GM23338 (cell line): ENCODE measurements at regions not wholly inside any gene's neighbourhood (a gene's known extent, or its start where the extent isn't known, plus 50 kb on each side); places are given as distances from the start of the nearest gene placed in this dataset.

ENCODE experiments used
- ATAC-seq: fragments of 200-7000 bp; cut with Tn5 transposase; 3 replicates; pipeline ENCODE4 v1.9.1; 2020
- DNase-seq: peaks from one replicate; pipeline ENCODE4 v3.0.0-alpha.2; 2015; ENCODE audit warnings: low spot score
- H2AFZ ChIP-seq: fragments of 200-600 bp; sonication (generic); 2 replicates; pipeline ENCODE4 v1.8.0; 2016; ENCODE audit warnings: antibody characterized with exemption, mild to moderate bottlenecking, moderate library complexity
- H3F3A ChIP-seq: fragments of 200-600 bp; sonication (generic); replicated peaks from 2 replicates; pipeline ENCODE4 v1.8.0; 2017; ENCODE audit warnings: antibody characterized with exemption, mixed run types, low read depth
- H3K27ac ChIP-seq: fragments of 200-600 bp; sonication (generic); 2 replicates; pipeline ENCODE4 v1.6.1; 2016; ENCODE audit warnings: low read depth
- H3K27me3 ChIP-seq: fragments of 200-600 bp; sonication (generic); 2 replicates; pipeline ENCODE4 v1.8.0; 2016; ENCODE audit warnings: mild to moderate bottlenecking, mixed run types, moderate library complexity; ENCODE audit not compliant: insufficient read depth
- H3K36me3 ChIP-seq: fragments of 200-600 bp; sonication (generic); 2 replicates; pipeline ENCODE4 v1.8.0; 2016; ENCODE audit warnings: mild to moderate bottlenecking; ENCODE audit not compliant: insufficient read depth
- H3K4me1 ChIP-seq: fragments of 200-600 bp; sonication (generic); 2 replicates; pipeline ENCODE4 v1.8.0; 2016; ENCODE audit warnings: mild to moderate bottlenecking, moderate library complexity; ENCODE audit not compliant: insufficient read depth
- H3K4me2 ChIP-seq: fragments of 200-600 bp; sonication (generic); 2 replicates; pipeline ENCODE4 v1.7.1; 2017; ENCODE audit warnings: mixed run types
- H3K4me3 ChIP-seq: fragments of 200-600 bp; sonication (generic); 2 replicates; pipeline ENCODE4 v1.6.1; 2016; ENCODE audit warnings: mixed run types
- H3K79me2 ChIP-seq: fragments of 200-600 bp; sonication (generic); replicated peaks from 2 replicates; pipeline ENCODE4 v1.8.0; 2017; ENCODE audit warnings: mild to moderate bottlenecking; ENCODE audit not compliant: insufficient read depth
- H3K9me2 ChIP-seq: fragments of 200-600 bp; sonication (generic); 2 replicates; pipeline ENCODE4 v1.8.0; 2017; ENCODE audit not compliant: insufficient read depth
- H4K20me1 ChIP-seq: fragments of 200-600 bp; sonication (generic); replicated peaks from 2 replicates; pipeline ENCODE4 v1.8.0; 2017; ENCODE audit warnings: mild to moderate bottlenecking; ENCODE audit not compliant: insufficient read depth
- H3K27ac Mint-ChIP-seq: 2 replicates; pipeline ENCODE4 v1.8.0; 2020; ENCODE audit warnings: inconsistent platforms, mild to moderate bottlenecking, moderate library complexity, mixed read lengths
- H3K27me3 Mint-ChIP-seq: 3 replicates; pipeline ENCODE4 v1.8.0; 2022; ENCODE audit warnings: low read depth, mild to moderate bottlenecking, moderate library complexity, mixed read lengths, inconsistent platforms; ENCODE audit not compliant: insufficient read depth, poor library complexity
- H3K36me3 Mint-ChIP-seq: 3 replicates; pipeline ENCODE4 v1.8.0; 2021; ENCODE audit warnings: low read depth, mild to moderate bottlenecking, inconsistent platforms, moderate library complexity, mixed read lengths
- H3K4me1 Mint-ChIP-seq: 3 replicates; pipeline ENCODE4 v1.8.0; 2020; ENCODE audit warnings: mild to moderate bottlenecking, inconsistent platforms, mixed read lengths
- H3K4me3 Mint-ChIP-seq: 3 replicates; pipeline ENCODE4 v1.8.0; 2021; ENCODE audit warnings: moderate library complexity, mild to moderate bottlenecking, inconsistent platforms, mixed read lengths
- H3K9me3 Mint-ChIP-seq: 3 replicates; pipeline ENCODE4 v1.8.0; 2020; ENCODE audit warnings: moderate library complexity, mild to moderate bottlenecking, inconsistent platforms, mixed read lengths
- CREB1 ChIP-seq: fragments of 250-450 bp; sonication (Bioruptor Pico); IDR thresholded peaks from 2 replicates; pipeline ENCODE4 v1.5.0; 2020; ENCODE audit warnings: low read depth, mild to moderate bottlenecking, moderate library complexity
- ETS1 ChIP-seq: IDR thresholded peaks from 2 replicates; pipeline ENCODE4 v1.6.1; 2016; ENCODE audit warnings: antibody characterized with exemption
- EZH2phosphoT487 ChIP-seq: fragments of 200-600 bp; sonication (generic); IDR thresholded peaks from one replicate; pipeline ENCODE4 v1.8.1; 2018; ENCODE audit warnings: antibody characterized with exemption; ENCODE audit not compliant: unreplicated experiment
- JUNB ChIP-seq: IDR thresholded peaks from one replicate; pipeline ENCODE4 v1.6.1; 2016; ENCODE audit warnings: antibody characterized with exemption; ENCODE audit not compliant: unreplicated experiment
- NANOG ChIP-seq: IDR thresholded peaks from 2 replicates; pipeline ENCODE4 v1.6.1; 2016; ENCODE audit warnings: antibody characterized with exemption, borderline replicate concordance
- POLR2AphosphoS5 ChIP-seq: IDR thresholded peaks from 2 replicates; pipeline ENCODE4 v1.6.1; 2016; ENCODE audit warnings: antibody characterized with exemption, low read depth
- STAT1 ChIP-seq: IDR thresholded peaks from one replicate; pipeline ENCODE4 v1.6.1; 2016; ENCODE audit warnings: antibody characterized with exemption; ENCODE audit not compliant: unreplicated experiment
- ZNF331 ChIP-seq: fragments of 250-450 bp; sonication (Bioruptor Pico); IDR thresholded peaks from 2 replicates; pipeline ENCODE4 v1.5.0; 2020; ENCODE audit warnings: low read depth, mild to moderate bottlenecking, moderate library complexity
- ZNF462 ChIP-seq: fragments of 250-450 bp; sonication (Bioruptor Pico); IDR thresholded peaks from 2 replicates; pipeline ENCODE4 v1.5.0; 2020; ENCODE audit warnings: mild to moderate bottlenecking, moderate library complexity
- TF ChIP-seq, protein P1 (sequence below): IDR thresholded peaks from one replicate; pipeline ENCODE4 v1.6.1; 2018; ENCODE audit warnings: antibody characterized with exemption; ENCODE audit not compliant: unreplicated experiment
- TF ChIP-seq, protein P2 (sequence below), 2 experiments: fragments of 200-600 bp in 1 of 2; sonication (generic) in 1 of 2; conservative IDR thresholded peaks; 2 replicates each; pipeline versions ENCODE4 v1.5.1 to v1.6.1; 2016 to 2017; ENCODE audit warnings: antibody characterized with exemption in 2 of 2, low read depth in 2 of 2, mild to moderate bottlenecking in 2 of 2, moderate library complexity in 1 of 2

- TF ChIP-seq JUNB (no peak), STAT1 (no peak), ZNF331 (CRISPR knock-in tag) (no peak), EZH2phosphoT487 (no peak), POLR2AphosphoS5 (no peak)
Observed at GRCh38 chr2:238682536-238682935, 165.3 kb upstream of the TWIST2 start (continued).

GRCh38 chr2:238684362-238685326, 163.2 kb upstream of the TWIST2 start:
- no peak overlapping the region for H3K27ac ChIP-seq
- no peak overlapping the region for H3K4me3 Mint-ChIP-seq
- H3K27ac Mint-ChIP-seq = no peak overlapping the region
- peaks cover 6% of the 10 kb centered on the region for H3K27me3 Mint-ChIP-seq
- no peaks in the 10 kb centered on the region for H4K20me1 ChIP-seq
- H2AFZ ChIP-seq = no peak overlapping the region
- H3K36me3 ChIP-seq = no peaks in the 10 kb centered on the region
- peaks cover 5% of the 10 kb centered on the region for H3K4me1 Mint-ChIP-seq
- no peaks in the 10 kb centered on the region for H3K79me2 ChIP-seq
- no peaks in the 10 kb centered on the region; the same call in 2 of the 3 replicates for H3K9me3 Mint-ChIP-seq
- H3K27me3 ChIP-seq = no peaks in the 10 kb centered on the region
- no peaks in the 10 kb centered on the region for H3K4me1 ChIP-seq
- 0 out of 2 replicates have a peak, but pooled peaks cover 3% of the 10 kb centered on the region for H3K9me2 ChIP-seq
- H3F3A ChIP-seq = no peaks in the 10 kb centered on the region
- ATAC-seq (no peak), DNase-seq (no peak)
- no peak overlapping the region for H3K4me2 ChIP-seq
- H3K36me3 Mint-ChIP-seq = no peaks in the 10 kb centered on the region
- no peak overlapping the region for H3K4me3 ChIP-seq
- no peak for TF ChIP-seq JUNB
- TF ChIP-seq ZNF462 (CRISPR knock-in tag) = no peak
- no peak for TF ChIP-seq POLR2AphosphoS5
- TF ChIP-seq ZNF331 (CRISPR knock-in tag) = no peak
- TF ChIP-seq CREB1 (CRISPR knock-in tag) = no peak
- TF ChIP-seq, protein P1, sequence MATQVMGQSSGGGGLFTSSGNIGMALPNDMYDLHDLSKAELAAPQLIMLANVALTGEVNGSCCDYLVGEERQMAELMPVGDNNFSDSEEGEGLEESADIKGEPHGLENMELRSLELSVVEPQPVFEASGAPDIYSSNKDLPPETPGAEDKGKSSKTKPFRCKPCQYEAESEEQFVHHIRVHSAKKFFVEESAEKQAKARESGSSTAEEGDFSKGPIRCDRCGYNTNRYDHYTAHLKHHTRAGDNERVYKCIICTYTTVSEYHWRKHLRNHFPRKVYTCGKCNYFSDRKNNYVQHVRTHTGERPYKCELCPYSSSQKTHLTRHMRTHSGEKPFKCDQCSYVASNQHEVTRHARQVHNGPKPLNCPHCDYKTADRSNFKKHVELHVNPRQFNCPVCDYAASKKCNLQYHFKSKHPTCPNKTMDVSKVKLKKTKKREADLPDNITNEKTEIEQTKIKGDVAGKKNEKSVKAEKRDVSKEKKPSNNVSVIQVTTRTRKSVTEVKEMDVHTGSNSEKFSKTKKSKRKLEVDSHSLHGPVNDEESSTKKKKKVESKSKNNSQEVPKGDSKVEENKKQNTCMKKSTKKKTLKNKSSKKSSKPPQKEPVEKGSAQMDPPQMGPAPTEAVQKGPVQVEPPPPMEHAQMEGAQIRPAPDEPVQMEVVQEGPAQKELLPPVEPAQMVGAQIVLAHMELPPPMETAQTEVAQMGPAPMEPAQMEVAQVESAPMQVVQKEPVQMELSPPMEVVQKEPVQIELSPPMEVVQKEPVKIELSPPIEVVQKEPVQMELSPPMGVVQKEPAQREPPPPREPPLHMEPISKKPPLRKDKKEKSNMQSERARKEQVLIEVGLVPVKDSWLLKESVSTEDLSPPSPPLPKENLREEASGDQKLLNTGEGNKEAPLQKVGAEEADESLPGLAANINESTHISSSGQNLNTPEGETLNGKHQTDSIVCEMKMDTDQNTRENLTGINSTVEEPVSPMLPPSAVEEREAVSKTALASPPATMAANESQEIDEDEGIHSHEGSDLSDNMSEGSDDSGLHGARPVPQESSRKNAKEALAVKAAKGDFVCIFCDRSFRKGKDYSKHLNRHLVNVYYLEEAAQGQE = no peak
- TF ChIP-seq, protein P2, sequence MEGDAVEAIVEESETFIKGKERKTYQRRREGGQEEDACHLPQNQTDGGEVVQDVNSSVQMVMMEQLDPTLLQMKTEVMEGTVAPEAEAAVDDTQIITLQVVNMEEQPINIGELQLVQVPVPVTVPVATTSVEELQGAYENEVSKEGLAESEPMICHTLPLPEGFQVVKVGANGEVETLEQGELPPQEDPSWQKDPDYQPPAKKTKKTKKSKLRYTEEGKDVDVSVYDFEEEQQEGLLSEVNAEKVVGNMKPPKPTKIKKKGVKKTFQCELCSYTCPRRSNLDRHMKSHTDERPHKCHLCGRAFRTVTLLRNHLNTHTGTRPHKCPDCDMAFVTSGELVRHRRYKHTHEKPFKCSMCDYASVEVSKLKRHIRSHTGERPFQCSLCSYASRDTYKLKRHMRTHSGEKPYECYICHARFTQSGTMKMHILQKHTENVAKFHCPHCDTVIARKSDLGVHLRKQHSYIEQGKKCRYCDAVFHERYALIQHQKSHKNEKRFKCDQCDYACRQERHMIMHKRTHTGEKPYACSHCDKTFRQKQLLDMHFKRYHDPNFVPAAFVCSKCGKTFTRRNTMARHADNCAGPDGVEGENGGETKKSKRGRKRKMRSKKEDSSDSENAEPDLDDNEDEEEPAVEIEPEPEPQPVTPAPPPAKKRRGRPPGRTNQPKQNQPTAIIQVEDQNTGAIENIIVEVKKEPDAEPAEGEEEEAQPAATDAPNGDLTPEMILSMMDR (conservative IDR thresholded peaks at IDR 0.05; ENCODE audit: low read depth in 2 of 2) = no peak
- no peak for TF ChIP-seq ETS1
- TF ChIP-seq EZH2phosphoT487 = no peak
- no peak for TF ChIP-seq NANOG
